K562 (cell line): ENCODE measurements at regions not wholly inside any gene's neighbourhood (a gene's known extent, or its start where the extent isn't known, plus 50 kb on each side); places are given as distances from the start of the nearest gene placed in this dataset.

ENCODE experiments used
- TF ChIP-seq, protein P1 (sequence below), 2 experiments: fragments of 450-650 bp in 1 of 2; sonication (generic) in 1 of 2; formaldehyde crosslinking in 1 of 2; IDR thresholded peaks; 2 replicates each; pipeline versions ENCODE4 v1.7.1 to v1.9.0; 2016 to 2022; ENCODE audit warnings: inconsistent platforms in 1 of 2, mild to moderate bottlenecking in 1 of 2, missing genetic modification reagents in 1 of 2

DNA sequence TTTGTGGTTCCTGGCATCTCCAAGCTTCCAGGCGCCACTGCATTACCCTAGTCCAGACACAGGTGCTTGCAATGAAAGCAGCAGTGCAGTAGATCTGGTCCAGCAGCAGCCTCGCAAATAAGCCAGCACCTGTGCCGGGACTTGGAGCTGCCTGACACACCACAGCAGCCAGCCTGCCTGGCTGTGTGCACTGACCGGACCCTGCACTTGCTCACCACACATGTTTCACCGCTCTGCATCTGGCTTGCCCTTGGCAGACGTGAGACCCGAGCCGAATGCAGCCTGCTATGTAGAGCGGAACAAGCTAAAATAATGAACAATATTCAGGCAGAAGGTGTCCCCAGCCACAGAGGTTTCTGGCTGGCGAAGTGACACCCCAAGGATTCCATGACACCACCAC lies 123.6 kb upstream of the POM121L12 start (continued):
- TF ChIP-seq, protein P1, sequence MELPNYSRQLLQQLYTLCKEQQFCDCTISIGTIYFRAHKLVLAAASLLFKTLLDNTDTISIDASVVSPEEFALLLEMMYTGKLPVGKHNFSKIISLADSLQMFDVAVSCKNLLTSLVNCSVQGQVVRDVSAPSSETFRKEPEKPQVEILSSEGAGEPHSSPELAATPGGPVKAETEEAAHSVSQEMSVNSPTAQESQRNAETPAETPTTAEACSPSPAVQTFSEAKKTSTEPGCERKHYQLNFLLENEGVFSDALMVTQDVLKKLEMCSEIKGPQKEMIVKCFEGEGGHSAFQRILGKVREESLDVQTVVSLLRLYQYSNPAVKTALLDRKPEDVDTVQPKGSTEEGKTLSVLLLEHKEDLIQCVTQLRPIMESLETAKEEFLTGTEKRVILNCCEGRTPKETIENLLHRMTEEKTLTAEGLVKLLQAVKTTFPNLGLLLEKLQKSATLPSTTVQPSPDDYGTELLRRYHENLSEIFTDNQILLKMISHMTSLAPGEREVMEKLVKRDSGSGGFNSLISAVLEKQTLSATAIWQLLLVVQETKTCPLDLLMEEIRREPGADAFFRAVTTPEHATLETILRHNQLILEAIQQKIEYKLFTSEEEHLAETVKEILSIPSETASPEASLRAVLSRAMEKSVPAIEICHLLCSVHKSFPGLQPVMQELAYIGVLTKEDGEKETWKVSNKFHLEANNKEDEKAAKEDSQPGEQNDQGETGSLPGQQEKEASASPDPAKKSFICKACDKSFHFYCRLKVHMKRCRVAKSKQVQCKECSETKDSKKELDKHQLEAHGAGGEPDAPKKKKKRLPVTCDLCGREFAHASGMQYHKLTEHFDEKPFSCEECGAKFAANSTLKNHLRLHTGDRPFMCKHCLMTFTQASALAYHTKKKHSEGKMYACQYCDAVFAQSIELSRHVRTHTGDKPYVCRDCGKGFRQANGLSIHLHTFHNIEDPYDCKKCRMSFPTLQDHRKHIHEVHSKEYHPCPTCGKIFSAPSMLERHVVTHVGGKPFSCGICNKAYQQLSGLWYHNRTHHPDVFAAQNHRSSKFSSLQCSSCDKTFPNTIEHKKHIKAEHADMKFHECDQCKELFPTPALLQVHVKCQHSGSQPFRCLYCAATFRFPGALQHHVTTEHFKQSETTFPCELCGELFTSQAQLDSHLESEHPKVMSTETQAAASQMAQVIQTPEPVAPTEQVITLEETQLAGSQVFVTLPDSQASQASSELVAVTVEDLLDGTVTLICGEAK (IDR thresholded peaks at IDR 0.05), result no peak
- TF ChIP-seq, protein P1 (CRISPR knock-in tag; IDR thresholded peaks at IDR 0.05), result no peak
